Sigmoid colon (tissue), 6 donors: ENCODE measurements at regions not wholly inside any gene's neighbourhood (a gene's known extent, or its start where the extent isn't known, plus 50 kb on each side); places are given as distances from the start of the nearest gene placed in this dataset.

Experiments
- DNase-seq: peaks from one replicate; pipeline ENCODE4 v3.0.0-alpha.2; 2019
- H3K27ac ChIP-seq, 4 donors: fragments of 200-600 bp; sonication (generic); one replicate each; pipeline ENCODE4 v1.5.1; 2016 to 2019; ENCODE audit warnings: mild to moderate bottlenecking in 1 of 4
- H3K27me3 ChIP-seq, 3 donors: fragments of 200-600 bp; sonication (generic); one replicate each; pipeline ENCODE4 v1.5.1; 2019; ENCODE audit warnings: mild to moderate bottlenecking in 1 of 3
- H3K36me3 ChIP-seq, 4 donors: fragments of 200-600 bp; sonication (generic); one replicate each; pipeline ENCODE4 v1.5.1; 2016 to 2019
- H3K4me1 ChIP-seq, 4 donors: fragments of 200-600 bp; sonication (generic); one replicate each; pipeline ENCODE4 v1.5.1; 2017 to 2019
- H3K4me3 ChIP-seq, 4 donors: fragments of 200-600 bp; sonication (generic); one replicate each; pipeline ENCODE4 v1.5.1; 2017 to 2019; ENCODE audit warnings: mild to moderate bottlenecking in 2 of 4, moderate library complexity in 1 of 4
- H3K9me3 ChIP-seq, 4 donors: fragments of 200-600 bp in 3 of 4; sonication (generic) in 3 of 4; one replicate each; pipeline versions ENCODE4 v1.5.1 to v1.6.1; 2013 to 2019
- EP300 ChIP-seq, 4 donors: sonication (generic); formaldehyde crosslinking; IDR thresholded peaks; one replicate each; pipeline ENCODE4 v1.6.1; 2017; ENCODE audit warnings: antibody characterized with exemption in 4 of 4
- POLR2A ChIP-seq, 2 donors: fragments of 450-650 bp; IDR thresholded peaks; one replicate each; pipeline ENCODE4 v1.6.1; 2016; ENCODE audit warnings: antibody characterized with exemption in 2 of 2, mild to moderate bottlenecking in 2 of 2, moderate library complexity in 2 of 2
- POLR2AphosphoS5 ChIP-seq, 4 donors: sonication (generic); formaldehyde crosslinking; IDR thresholded peaks; one replicate each; pipeline ENCODE4 v1.6.1; 2017; ENCODE audit warnings: antibody characterized with exemption in 4 of 4
- WGBS, 2 donors: extraction: QIAGEN DNeasy Blood & Tissue Kit; methylation state at CpG; one replicate each; pipeline ENCODE4 v1.1.7; 2013; 5-methylcytosine and 5-hydroxymethylcytosine counted together
- intact Hi-C: fragments of 100-400 bp; cut with DNase I; formaldehyde crosslinking; loops from one replicate; pipeline ENCODE4 v1.15.1; 2023
- TF ChIP-seq, protein P1 (sequence below), 4 experiments: fragments of 450-650 bp in 3 of 4; fragments of 200-600 bp in 1 of 4; IDR thresholded peaks; one replicate each; pipeline ENCODE4 v1.5.1; 2016 to 2019; ENCODE audit warnings: antibody characterized with exemption in 4 of 4, mild to moderate bottlenecking in 3 of 4, moderate library complexity in 2 of 4
- donor health status: healthy with polysubstance abuse.
- donor health status: healthy.

DNA sequence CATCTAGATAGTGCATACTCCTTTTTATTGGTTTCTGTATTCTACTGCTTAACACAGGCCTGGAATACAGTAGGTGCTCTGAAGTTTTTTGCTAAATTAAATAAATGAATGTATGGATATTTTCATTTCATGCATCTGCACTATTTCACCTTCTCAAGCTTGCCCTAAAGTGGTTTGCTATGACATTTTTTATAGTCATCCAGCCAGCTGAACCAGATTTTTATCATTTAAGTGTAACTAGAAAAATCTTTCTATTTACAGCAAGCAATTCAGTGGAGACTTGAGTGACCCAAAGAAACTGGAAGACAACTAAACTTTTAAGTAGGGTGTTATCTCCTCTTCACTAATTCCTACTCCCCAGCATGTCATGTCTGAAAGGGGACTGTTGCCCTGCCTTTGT lies 354.9 kb downstream of the OSR1 start:
- no peak for TF ChIP-seq POLR2A (IDR thresholded peaks at IDR 0.05)
- TF ChIP-seq EP300 (IDR thresholded peaks at IDR 0.05), result no peak
- TF ChIP-seq POLR2AphosphoS5 (IDR thresholded peaks at IDR 0.05), result no peak
- H3K4me1 ChIP-seq, result peaks cover 0 to 9% (median 0%) of the 10 kb centered on the region in 4 donors
- no peak overlapping the region for H3K27ac ChIP-seq
- intact Hi-C loops, result no loop called here
- no peaks in the 10 kb centered on the region for H3K27me3 ChIP-seq
- no peak overlapping the region for H3K4me3 ChIP-seq
- no peak for DNase-seq
- no peaks in the 10 kb centered on the region for H3K9me3 ChIP-seq
- no peaks in the 10 kb centered on the region for H3K36me3 ChIP-seq

DNA sequence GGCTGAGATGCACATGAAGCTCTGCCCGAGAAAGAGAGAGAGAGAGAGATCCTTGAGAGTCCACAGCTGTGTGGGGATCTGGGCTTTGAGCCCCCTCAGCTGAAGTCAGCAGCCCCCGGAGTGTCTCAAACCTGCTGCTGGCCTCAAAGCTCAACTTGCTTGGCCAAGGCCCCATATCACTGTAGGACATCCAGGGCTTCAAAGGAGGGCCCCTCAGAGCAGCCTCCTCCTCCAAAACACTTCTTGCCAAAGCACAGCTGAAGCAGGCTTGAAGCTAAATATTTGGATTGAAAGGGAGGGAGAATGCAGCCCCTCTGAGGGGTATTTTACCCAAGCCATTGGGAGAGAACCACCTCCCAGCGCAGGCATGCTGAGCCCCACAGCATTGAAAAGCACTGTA lies 357.6 kb downstream of the OSR1 start:
- Histone ChIP-seq H3K4me1 (peaks cover 0 to 9% (median 0%) of the 10 kb centered on the region in 4 donors), H3K4me3 (no peak overlapping the region), H3K36me3 (no peaks in the 10 kb centered on the region), H3K27me3 (no peaks in the 10 kb centered on the region), H3K9me3 (no peaks in the 10 kb centered on the region), H3K27ac (no peak overlapping the region)
- intact Hi-C loops, result no loop called here
- 81 to 86% methylated on average over 3 of the region's 3 CpGs for WGBS, 2 donors
- TF ChIP-seq POLR2A (IDR thresholded peaks at IDR 0.05) (no peak), EP300 (IDR thresholded peaks at IDR 0.05) (no peak), POLR2AphosphoS5 (IDR thresholded peaks at IDR 0.05) (no peak)
- TF ChIP-seq, protein P1, sequence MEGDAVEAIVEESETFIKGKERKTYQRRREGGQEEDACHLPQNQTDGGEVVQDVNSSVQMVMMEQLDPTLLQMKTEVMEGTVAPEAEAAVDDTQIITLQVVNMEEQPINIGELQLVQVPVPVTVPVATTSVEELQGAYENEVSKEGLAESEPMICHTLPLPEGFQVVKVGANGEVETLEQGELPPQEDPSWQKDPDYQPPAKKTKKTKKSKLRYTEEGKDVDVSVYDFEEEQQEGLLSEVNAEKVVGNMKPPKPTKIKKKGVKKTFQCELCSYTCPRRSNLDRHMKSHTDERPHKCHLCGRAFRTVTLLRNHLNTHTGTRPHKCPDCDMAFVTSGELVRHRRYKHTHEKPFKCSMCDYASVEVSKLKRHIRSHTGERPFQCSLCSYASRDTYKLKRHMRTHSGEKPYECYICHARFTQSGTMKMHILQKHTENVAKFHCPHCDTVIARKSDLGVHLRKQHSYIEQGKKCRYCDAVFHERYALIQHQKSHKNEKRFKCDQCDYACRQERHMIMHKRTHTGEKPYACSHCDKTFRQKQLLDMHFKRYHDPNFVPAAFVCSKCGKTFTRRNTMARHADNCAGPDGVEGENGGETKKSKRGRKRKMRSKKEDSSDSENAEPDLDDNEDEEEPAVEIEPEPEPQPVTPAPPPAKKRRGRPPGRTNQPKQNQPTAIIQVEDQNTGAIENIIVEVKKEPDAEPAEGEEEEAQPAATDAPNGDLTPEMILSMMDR (IDR thresholded peaks at IDR 0.05), result no peak
- no peak for DNase-seq

DNA sequence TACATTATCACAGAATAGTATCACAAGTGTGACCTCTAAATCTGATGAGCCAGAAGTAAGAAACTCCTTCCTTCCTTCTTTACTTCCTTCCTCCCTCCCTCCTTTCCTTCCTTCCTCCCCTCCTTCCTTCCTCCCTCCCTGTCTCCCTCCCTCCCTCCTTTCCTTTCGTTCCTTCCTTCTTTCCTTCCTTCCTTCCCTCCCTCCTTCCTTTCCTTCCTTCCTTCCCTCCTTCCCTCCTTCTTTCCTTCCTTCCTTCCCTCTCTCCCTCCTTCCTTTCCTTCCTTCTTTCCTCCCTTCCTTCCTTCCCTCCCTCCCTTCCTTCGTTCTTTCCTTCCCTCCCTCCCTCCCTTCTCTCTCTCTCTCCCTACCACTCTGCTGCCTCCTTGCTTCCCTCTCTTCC lies 359.2 kb downstream of the OSR1 start:
- 85 to 89% methylated on average over 2 of the region's 2 CpGs for WGBS, 2 donors
- intact Hi-C loops, result no loop called here

DNA sequence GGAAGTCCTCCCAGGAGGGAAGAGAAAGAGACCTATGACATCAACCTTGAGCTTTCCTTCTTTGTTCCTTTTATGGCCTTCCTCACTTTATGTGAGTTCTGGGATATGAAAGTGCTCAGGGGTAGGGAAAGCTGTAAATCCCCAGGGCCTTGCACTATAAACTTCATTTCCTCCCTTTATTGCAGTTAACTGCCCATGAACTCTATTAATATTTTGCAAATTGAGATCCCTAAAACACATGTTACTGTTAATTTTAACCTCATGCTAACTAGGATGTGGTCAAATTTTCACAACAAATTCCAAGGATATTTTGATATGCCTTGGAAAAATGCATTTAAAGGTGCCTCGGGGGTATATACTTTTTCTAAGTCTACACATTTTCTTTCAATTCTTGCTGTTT lies 359.9 kb downstream of the OSR1 start:
- intact Hi-C loops, result no loop called here
- WGBS, 2 donors, result 33 to 58% methylated on average over 1 of the region's 1 CpG
- Histone ChIP-seq H3K9me3 (no peaks in the 10 kb centered on the region), H3K4me3 (no peak overlapping the region), H3K27me3 (no peaks in the 10 kb centered on the region), H3K27ac (no peak overlapping the region), H3K4me1 (peaks cover 0 to 4% (median 0%) of the 10 kb centered on the region in 4 donors), H3K36me3 (no peaks in the 10 kb centered on the region)
- TF ChIP-seq POLR2AphosphoS5 (IDR thresholded peaks at IDR 0.05) (no peak), POLR2A (IDR thresholded peaks at IDR 0.05) (no peak), EP300 (IDR thresholded peaks at IDR 0.05) (no peak)
- TF ChIP-seq, protein P1 (IDR thresholded peaks at IDR 0.05), result no peak
- no peak for DNase-seq

More for the DNA sequence above, 359.2 kb downstream of the OSR1 start:
- H3K4me3 ChIP-seq, result no peak overlapping the region
- peaks cover 0 to 9% (median 0%) of the 10 kb centered on the region in 4 donors for H3K4me1 ChIP-seq
- H3K27me3 ChIP-seq, result no peaks in the 10 kb centered on the region
- TF ChIP-seq POLR2AphosphoS5 (IDR thresholded peaks at IDR 0.05), result no peak
- no peak for TF ChIP-seq POLR2A (IDR thresholded peaks at IDR 0.05)
- no peak for TF ChIP-seq EP300 (IDR thresholded peaks at IDR 0.05)
- TF ChIP-seq, protein P1 (IDR thresholded peaks at IDR 0.05), result no peak
- H3K9me3 ChIP-seq, result no peaks in the 10 kb centered on the region
- DNase-seq, result no peak
- H3K36me3 ChIP-seq, result no peaks in the 10 kb centered on the region
- no peak overlapping the region for H3K27ac ChIP-seq

DNA sequence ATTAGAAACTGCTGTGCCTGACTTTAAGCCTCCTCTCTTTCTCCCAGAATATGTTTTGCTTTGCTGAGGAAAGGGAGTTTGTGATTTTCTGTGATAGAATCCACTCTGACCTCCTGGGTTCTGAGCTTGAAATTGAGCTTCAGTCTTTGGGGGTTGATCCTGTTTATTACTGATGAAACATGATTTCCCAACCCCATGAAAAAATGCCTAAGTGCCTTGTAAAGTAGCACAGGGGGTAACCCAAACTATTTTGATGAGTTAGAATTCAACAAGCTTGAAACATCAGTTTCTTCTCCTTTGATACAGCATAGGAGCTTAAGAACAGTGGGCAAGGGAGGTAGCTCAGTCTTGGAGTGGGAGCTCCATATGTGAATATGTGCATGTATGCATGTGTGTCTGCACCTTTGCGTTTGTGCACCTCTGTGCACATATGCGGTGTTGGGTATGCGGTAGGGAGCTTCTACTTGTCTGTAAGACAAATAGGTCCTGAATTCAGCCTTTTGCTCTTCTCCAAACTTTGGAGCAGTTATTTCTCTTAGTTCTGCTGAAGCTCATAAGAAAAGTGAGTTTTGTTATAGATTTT lies 364.6 kb downstream of the OSR1 start:
- H3K27ac ChIP-seq, result no peak overlapping the region
- TF ChIP-seq POLR2AphosphoS5 (IDR thresholded peaks at IDR 0.05), result no peak
- TF ChIP-seq EP300 (IDR thresholded peaks at IDR 0.05), result no peak
- TF ChIP-seq, protein P1 (IDR thresholded peaks at IDR 0.05), result no peak
- intact Hi-C loops, result no loop called here
- no peaks in the 10 kb centered on the region for H3K27me3 ChIP-seq
- DNase-seq, result no peak
- peaks cover 0 to 19% (median 12%) of the 10 kb centered on the region in 4 donors for H3K4me1 ChIP-seq
- no peaks in the 10 kb centered on the region for H3K9me3 ChIP-seq
- 97 to 98% methylated on average over 3 of the region's 3 CpGs for WGBS, 2 donors
- no peaks in the 10 kb centered on the region for H3K36me3 ChIP-seq
- H3K4me3 ChIP-seq, result no peak overlapping the region
